HG03045 (cell line): ENCODE measurements at regions not wholly inside any gene's neighbourhood (a gene's known extent, or its start where the extent isn't known, plus 50 kb on each side); places are given as distances from the start of the nearest gene placed in this dataset.

Experiments used
- ATAC-seq: cut with Tn5 transposase; IDR thresholded peaks from one replicate; pipeline ENCODE4 v1.9.1; 2021; ENCODE audit warnings: mild to moderate bottlenecking, moderate library complexity; ENCODE audit not compliant: unreplicated experiment

DNA sequence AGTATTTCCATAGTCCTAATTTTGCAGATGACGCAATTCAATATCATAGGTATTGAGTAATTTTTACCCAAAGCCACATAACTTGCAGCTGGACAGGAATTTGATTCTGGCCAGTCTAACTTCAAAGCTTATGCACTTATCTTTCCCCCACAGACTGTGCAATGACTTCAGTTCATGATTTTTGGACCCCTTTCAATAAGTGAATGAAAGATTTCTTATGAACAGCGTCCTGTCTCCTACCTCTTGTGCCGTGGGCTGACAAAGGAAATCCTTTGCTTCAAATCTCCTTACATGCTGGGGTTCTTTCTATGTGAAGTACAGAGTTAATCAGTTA lies 217.7 kb upstream of the KIRREL3 start:
- ATAC-seq = no peak

- no peak for ATAC-seq
Observed at GRCh38 chr11:127217452-127218274, 217.1 kb upstream of the KIRREL3 start.

DNA sequence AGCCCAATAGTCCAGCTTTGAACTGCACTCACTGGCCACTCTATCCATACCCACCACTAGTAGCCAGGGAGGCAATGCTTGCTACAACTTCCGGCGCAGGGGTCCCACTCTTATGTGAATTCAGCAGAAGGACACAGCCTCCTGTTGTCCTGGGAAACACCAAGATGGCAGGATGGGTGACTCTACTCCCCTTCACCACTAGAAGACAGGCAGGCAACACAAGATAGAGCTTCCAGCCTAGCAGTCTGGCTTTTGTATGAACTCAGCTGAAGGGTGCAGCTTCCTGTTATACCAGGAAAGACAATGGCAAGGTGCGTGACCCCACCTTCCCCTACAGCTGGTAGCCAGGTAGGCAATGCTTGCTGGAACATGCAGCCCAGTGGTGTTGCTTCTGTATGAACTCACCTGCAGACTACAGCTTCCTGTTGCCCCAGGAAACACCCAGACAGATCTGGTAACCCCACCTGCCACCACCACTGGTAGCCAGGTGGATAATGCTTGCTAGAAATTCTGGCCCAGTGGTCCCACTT lies 205.2 kb upstream of the KIRREL3 start:
- no peak for ATAC-seq

GRCh38 chr11:127203490-127203889 lies 202.9 kb upstream of the KIRREL3 start:
- no peak for ATAC-seq

DNA sequence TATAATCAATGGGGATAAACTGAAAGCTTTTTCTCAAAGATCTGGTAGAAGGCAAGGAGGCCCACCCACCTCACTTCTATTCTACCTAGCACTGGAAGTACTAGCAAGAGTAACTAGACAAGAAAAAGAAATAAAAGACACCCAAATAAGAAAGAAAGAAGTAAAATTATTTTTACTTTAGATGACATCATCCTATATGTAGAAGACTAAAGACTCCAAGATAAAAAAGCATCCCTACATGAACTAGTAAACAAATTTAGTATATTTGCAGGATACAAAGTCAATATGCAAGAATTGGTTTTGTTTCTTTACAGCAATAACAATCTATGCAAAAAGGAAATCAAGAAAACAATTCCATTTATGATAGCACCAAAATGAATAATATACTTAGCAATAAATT lies 201.5 kb upstream of the KIRREL3 start:
- no peak for ATAC-seq

DNA sequence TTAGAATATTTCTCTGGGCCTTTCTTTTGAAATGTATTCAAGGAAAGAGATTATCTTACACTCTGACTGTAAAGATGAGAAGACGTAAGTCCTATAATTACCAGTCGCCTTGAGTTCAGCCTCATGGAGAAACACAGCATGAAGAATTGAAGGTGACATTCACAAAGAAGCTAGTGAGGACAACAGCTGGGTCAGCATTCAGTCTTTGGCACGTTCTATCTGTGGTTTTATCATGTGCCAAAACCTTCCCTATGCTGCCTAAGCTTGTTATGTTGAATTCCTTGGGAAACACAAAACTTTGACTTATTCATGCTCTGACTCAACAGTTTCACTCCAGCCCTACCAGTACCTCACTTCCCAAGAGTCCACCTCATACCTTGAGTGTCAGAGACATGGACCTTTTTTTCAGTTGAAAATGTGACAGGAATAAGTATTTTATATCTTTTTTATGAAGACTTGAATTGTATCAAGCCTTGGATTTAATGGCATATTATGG lies 198.8 kb upstream of the KIRREL3 start:
- ATAC-seq = no peak

GRCh38 chr11:127195501-127196120 lies 195.0 kb upstream of the KIRREL3 start:
- ATAC-seq = no peak

- ATAC-seq = no peak
Observed at GRCh38 chr11:127194521-127194920, 194.0 kb upstream of the KIRREL3 start.

DNA sequence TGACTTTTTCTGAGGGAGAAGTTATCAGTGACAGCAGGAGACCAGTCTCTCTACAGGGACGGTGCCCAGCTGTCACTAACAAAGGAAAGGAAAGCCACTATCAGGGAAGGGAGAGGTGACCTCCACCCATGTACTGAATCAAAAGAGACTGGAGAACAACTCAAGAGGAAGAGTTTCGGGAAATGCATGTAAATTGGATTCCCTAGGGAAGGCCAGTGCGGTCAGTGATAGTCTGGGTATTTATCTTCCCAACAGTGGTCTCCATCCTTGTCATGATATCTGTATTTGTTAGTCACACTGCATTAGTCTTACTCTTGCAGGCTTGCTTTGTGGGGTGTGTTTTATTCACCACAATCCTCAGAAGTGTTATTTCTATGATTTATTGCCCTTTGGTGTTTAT lies 193.4 kb upstream of the KIRREL3 start:
- no peak for ATAC-seq

GRCh38 chr11:127191689-127192088 lies 191.1 kb upstream of the KIRREL3 start:
- no peak for ATAC-seq

GRCh38 chr11:127191261-127191660 lies 190.7 kb upstream of the KIRREL3 start:
- no peak for ATAC-seq

DNA sequence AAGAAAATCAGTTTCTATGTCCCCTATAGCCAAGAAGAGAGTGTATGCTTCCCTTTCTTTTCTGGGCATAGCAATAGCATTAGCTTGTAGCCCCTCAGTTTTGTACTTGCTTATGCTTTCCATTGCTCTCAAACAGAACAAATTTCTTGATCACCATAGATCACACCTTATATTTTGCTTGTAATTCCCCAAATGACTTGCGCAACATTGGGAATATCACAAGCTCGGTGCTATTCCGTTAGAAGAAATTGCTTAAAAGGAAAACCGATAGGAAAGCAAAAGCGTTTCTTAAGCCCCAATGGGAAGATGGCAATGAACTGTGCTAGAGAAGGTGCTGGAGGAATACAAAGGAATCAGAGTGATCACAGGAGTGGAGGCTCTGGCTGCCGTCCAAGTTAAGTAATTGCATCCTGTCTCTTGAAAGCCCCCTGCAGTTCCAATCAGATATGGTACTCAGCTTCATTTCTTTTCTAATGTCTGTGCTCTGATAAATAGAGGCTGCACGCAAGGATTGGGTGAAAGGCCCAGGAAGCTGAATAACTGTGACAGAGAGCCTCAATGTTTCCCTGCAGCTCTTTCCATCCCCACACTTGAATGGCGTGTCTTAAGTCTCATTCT lies 182.1 kb upstream of the KIRREL3 start:
- ATAC-seq = no peak

DNA sequence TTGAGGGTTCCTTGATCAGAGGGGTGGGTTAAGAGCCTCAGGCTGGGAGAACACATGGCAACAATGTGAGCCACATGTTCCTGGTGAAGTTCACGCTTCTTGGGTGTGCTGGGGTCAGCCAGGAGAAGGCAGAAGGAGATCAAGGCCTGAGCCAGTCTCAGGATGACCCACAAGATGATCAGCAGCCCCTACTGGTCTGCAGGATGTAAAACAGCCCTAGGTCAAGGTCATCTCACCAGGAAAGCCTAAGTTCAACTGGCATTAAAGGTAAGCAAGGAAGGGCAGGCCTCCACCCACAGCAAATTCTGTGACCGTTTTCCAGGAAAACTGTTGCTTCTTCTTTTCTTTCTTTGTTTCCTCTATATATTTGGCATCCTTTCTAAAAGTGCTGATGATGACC lies 156.7 kb upstream of the KIRREL3 start:
- ATAC-seq = no peak

DNA sequence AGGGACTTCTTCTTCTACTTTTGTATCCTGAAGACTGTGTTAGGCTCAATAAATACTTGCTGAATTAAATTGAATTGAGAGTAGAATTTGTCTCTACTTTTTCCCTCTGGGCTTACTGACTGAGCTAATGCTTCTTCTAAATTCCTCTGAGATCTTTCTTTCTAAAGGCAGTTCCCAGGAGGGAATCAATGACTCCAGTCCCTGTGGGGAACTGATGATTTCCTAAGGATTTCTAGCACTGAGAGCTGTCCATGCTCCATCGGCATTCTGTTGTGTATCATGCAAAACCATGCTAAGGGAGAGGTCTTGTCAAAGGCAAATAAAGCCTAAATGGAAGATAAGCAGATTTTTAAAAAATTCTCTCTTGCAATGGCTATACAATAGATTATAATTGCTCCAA lies 148.8 kb upstream of the KIRREL3 start:
- ATAC-seq = no peak

DNA sequence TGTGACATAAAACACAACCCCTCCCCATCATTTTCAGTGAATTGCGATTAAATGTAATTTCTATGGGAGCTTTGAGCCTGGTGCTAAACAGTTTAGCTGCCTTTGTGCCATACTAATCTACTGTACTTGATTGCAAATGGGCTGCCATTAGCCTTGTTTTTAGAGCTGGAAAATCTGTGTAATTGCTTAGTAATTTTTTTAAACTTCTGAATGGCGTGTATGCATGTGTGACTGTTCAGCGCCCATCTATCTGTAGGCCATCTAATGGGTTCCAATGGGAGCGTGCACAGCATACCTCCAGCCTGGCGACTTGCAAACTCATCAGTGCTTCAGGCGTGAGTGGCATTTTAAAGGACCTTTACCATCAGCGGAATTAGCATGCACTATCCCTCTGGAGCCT lies 142.7 kb upstream of the KIRREL3 start:
- no peak for ATAC-seq

- ATAC-seq = no peak
Observed at GRCh38 chr11:127138613-127139012, 138.0 kb upstream of the KIRREL3 start.

GRCh38 chr11:127137771-127138280 lies 137.3 kb upstream of the KIRREL3 start:
- ATAC-seq = no peak

- ATAC-seq = no peak
Observed at GRCh38 chr11:127136438-127136837, 135.9 kb upstream of the KIRREL3 start.

DNA sequence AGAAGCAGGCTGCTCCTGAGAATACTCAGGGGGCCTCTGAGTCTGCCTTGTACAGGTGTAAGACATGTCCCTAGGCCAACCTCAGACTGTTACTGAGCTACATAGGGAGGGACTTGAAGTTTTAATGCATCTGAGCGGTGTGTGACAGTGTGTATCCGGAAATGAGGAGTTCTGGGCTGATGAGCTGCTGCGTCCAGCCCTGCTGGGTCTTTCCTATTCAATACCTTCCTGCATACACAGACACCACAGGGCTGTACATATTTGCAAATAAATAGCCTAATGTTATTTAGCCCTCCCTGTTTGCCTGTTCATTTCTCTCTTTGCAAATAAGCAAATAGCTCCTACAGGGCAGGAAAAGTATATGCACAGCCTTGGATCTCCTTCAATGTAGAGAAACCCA lies 134.7 kb upstream of the KIRREL3 start:
- ATAC-seq = no peak

- ATAC-seq = no peak
Observed at GRCh38 chr11:127133061-127133460, 132.5 kb upstream of the KIRREL3 start.

GRCh38 chr11:127130321-127130720 lies 129.8 kb upstream of the KIRREL3 start:
- ATAC-seq = no peak

DNA sequence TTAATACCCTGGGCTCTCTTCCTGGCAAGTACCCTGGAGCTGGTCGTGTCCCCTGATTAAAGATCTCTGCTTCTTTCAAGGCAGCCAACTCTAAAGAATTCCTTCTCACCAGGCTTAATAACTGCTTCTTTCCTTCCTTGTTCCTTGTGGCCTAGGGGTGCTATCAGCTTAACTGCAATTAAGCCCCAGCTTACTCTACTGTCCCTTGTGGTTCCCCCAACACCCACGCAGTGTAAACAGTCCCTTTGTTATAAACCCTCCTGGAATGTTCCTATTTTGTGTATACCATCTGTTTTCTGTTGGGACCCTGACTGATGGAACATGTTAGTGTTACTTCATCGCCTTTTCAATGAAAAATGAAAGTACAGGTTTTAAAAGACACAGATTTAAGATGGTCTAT lies 126.4 kb upstream of the KIRREL3 start:
- no peak for ATAC-seq
